Spleen (tissue), 11 donors: ENCODE measurements at regions not wholly inside any gene's neighbourhood (a gene's known extent, or its start where the extent isn't known, plus 50 kb on each side); places are given as distances from the start of the nearest gene placed in this dataset.
"Not testable (repeated sequence)": the region's sequence is repeated elsewhere in the genome, so short reads cannot be mapped to it uniquely, and the experiment has no call there.

ENCODE experiments used
- DNase-seq: peaks from one replicate; pipeline ENCODE4 v3.0.0-alpha.2; 2020
- H3K27ac ChIP-seq, 8 donors: fragments of 200-600 bp; sonication (generic) in 7 of 8; 1 replicate in 4 of 8; 2 replicates in 4 of 8; pipeline versions ENCODE4 v1.5.0 to v1.8.0; 2016 to 2021; ENCODE audit warnings: inconsistent platforms in 4 of 8, mild to moderate bottlenecking in 4 of 8, moderate library complexity in 1 of 8
- H3K27me3 ChIP-seq, 7 donors: fragments of 200-600 bp; sonication (generic) in 6 of 7; replicated peaks in 1 of 7; 1 replicate in 4 of 7; 2 replicates in 3 of 7; pipeline versions ENCODE4 v1.5.0 to v1.8.0; 2016 to 2021; ENCODE audit warnings: inconsistent platforms in 3 of 7, mild to moderate bottlenecking in 1 of 7
- H3K36me3 ChIP-seq, 6 donors: fragments of 200-600 bp; sonication (generic) in 5 of 6; 1 replicate in 4 of 6; 2 replicates in 2 of 6; pipeline versions ENCODE4 v1.5.0 to v1.8.0; 2016 to 2021; ENCODE audit warnings: inconsistent platforms in 2 of 6
- H3K4me1 ChIP-seq, 6 donors: fragments of 200-600 bp; sonication (generic) in 5 of 6; 1 replicate in 3 of 6; 2 replicates in 3 of 6; pipeline versions ENCODE4 v1.5.0 to v1.8.0; 2016 to 2021; ENCODE audit warnings: inconsistent platforms in 3 of 6
- H3K4me3 ChIP-seq, 8 donors: fragments of 200-600 bp; sonication (generic) in 7 of 8; 1 replicate in 4 of 8; 2 replicates in 4 of 8; pipeline versions ENCODE4 v1.5.0 to v1.8.0; 2016 to 2021; ENCODE audit warnings: inconsistent platforms in 4 of 8, mild to moderate bottlenecking in 4 of 8, moderate library complexity in 2 of 8
- H3K9me3 ChIP-seq, 8 donors: fragments of 200-600 bp; sonication (generic) in 7 of 8; 1 replicate in 4 of 8; 2 replicates in 4 of 8; pipeline versions ENCODE4 v1.5.0 to v1.8.0; 2016 to 2021; ENCODE audit warnings: inconsistent platforms in 4 of 8
- CTCF ChIP-seq, 11 experiments: fragments of 200-600 bp in 7 of 11; fragments of 450-650 bp in 4 of 11; sonication (generic) in 4 of 11; IDR thresholded peaks in 8 of 11; conservative IDR thresholded peaks in 3 of 11; 1 replicate in 7 of 11; 2 replicates in 4 of 11; pipeline versions ENCODE4 v1.4.0 to v1.8.0; 2016 to 2021; ENCODE audit warnings: antibody characterized with exemption in 11 of 11, inconsistent platforms in 4 of 11, mild to moderate bottlenecking in 1 of 11
- POLR2A ChIP-seq, 3 donors: fragments of 450-650 bp; IDR thresholded peaks; one replicate each; pipeline ENCODE4 v1.5.1; 2017; ENCODE audit warnings: antibody characterized with exemption in 3 of 3, mild to moderate bottlenecking in 1 of 3
- POLR2AphosphoS5 ChIP-seq, 3 donors: sonication (generic); formaldehyde crosslinking; IDR thresholded peaks; one replicate each; pipeline ENCODE4 v1.5.1; 2017; ENCODE audit warnings: antibody characterized with exemption in 3 of 3
- WGBS, 5 donors: extraction: QIAGEN DNeasy Blood & Tissue Kit in 3 of 5; methylation state at CpG; one replicate each; pipeline versions ENCODE4 v1.1.5 to v1.1.7; 2013 to 2018; 5-methylcytosine and 5-hydroxymethylcytosine counted together
- intact Hi-C: fragments of 100-400 bp; cut with DNase I; formaldehyde crosslinking; loops from one replicate; pipeline ENCODE4 v1.15.0; 2023; ENCODE audit warnings: low total_unique reads
- donor health status: healthy with polysubstance abuse.
- donor health status: DM: no; HTN: no; CAD: no; lungs with moderate emphysema.
- donor health status: DM: no; HTN: no; CAD: no.
- donor health status: Bipolar disorder and iron deficiency.
- donor health status: healthy.
- donor health status: DM: no; HTN: no; CAD: no.
- donor health status: DM: yes; HTN: yes; CAD: no.

GRCh38 chr10:28909875-28910274, 232.6 kb downstream of the BAMBI start:
- Histone ChIP-seq H3K27ac (no peak overlapping the region), H3K9me3 (no peaks in the 10 kb centered on the region), H3K27me3 (no peaks in the 10 kb centered on the region), H3K36me3 (no peaks in the 10 kb centered on the region), H3K4me3 (no peak overlapping the region), H3K4me1 (no peaks in the 10 kb centered on the region)
- intact Hi-C loops = no loop called here
- TF ChIP-seq POLR2A (IDR thresholded peaks at IDR 0.05) = no peak
- TF ChIP-seq CTCF (IDR thresholded peaks at IDR 0.05 in 8 of 11, conservative IDR thresholded peaks at IDR 0.05 in 3 of 11) = no peak
- TF ChIP-seq POLR2AphosphoS5 (IDR thresholded peaks at IDR 0.05) = no peak
- WGBS, 5 donors = 73 to 93% (median 92%) methylated on average over 5 of the region's 5 CpGs
- no peak for DNase-seq

DNA sequence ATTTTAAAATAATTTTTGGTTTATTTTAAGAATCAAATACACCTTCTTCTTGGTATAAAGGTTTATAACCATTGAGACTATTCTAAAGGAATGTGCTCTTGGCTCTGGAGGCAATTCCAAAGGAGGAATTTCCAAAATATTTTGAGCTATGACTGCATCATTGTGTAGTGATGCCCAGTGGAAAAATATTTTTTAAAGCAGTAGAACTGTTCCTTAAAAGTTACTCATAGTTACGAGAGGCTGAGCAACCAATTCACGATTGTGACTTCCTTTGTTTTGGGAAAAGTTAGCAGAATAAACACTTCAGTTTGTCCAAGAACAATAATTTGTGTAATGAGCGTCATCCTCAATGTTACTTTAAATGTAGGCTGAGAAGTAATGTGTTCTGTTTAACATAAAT, 233.6 kb downstream of the BAMBI start:
- no peaks in the 10 kb centered on the region for H3K36me3 ChIP-seq
- DNase-seq = no peak
- no peak overlapping the region for H3K27ac ChIP-seq
- TF ChIP-seq POLR2A (IDR thresholded peaks at IDR 0.05) = no peak
- TF ChIP-seq CTCF (IDR thresholded peaks at IDR 0.05 in 8 of 11, conservative IDR thresholded peaks at IDR 0.05 in 3 of 11) = no peak
- TF ChIP-seq POLR2AphosphoS5 (IDR thresholded peaks at IDR 0.05) = no peak
- no peaks in the 10 kb centered on the region for H3K9me3 ChIP-seq
- no peaks in the 10 kb centered on the region for H3K27me3 ChIP-seq
- no peaks in the 10 kb centered on the region for H3K4me1 ChIP-seq
- WGBS, 5 donors = 69 to 85% (median 75%) methylated on average over 3 of the region's 3 CpGs
- H3K4me3 ChIP-seq = no peak overlapping the region
- intact Hi-C loops = no loop called here

- 83 to 94% (median 86%) methylated on average over 8 of the region's 8 CpGs for WGBS, 5 donors
- DNase-seq, H3K27ac ChIP-seq, H3K4me1 ChIP-seq, H3K4me3 ChIP-seq, H3K36me3 ChIP-seq, H3K27me3 ChIP-seq, H3K9me3 ChIP-seq, intact Hi-C loops: not testable (repeated sequence)
These were observed 234.2 kb downstream of the BAMBI start for GRCh38 chr10:28911511-28911910.

DNA sequence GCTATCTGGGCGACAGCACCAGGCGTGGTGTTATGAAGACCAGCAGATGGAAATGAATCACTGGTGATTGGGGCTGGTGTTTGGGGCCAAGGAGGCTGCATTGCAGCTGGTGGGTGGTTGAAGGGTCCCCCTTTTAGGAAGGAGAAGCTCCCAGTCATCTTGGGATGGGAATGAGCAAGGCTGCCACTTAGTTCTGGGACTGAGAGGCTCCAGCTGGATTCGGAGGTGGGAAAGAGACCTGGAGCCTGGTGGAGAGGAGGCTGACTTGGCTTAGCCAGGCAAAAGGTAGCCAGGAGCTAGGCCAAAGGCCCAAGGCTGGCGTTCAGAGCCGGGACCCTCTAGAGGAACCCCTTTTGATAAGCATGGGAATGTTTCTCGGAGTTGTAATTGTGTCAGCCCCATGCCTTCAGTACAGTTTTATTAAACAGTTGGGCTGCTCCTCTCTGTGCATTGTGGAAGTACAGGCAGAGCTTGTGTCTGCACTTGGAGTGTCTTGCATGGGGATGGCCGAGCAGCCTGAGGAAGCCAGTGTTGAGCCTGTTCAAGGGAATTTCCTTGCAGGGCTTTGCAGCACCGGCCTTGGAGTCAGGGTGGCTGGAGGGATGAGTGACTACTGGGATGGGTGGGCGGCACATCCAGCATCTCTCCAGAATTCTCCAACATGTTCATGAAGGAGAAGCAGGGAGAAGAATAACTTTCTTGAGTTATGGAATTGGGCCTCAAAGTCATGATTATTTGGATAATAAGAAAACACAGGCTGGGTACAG, 234.9 kb downstream of the BAMBI start:
- Histone ChIP-seq H3K4me3 (no peak overlapping the region), H3K27me3 (no peaks in the 10 kb centered on the region), H3K27ac (no peak overlapping the region), H3K9me3 (no peaks in the 10 kb centered on the region), H3K36me3 (no peaks in the 10 kb centered on the region), H3K4me1 (no peaks in the 10 kb centered on the region)
- intact Hi-C loops = no loop called here
- WGBS, 5 donors = 79 to 92% (median 91%) methylated on average over 9 of the region's 9 CpGs
- no peak for TF ChIP-seq POLR2AphosphoS5 (IDR thresholded peaks at IDR 0.05)
- no peak for TF ChIP-seq POLR2A (IDR thresholded peaks at IDR 0.05)
- TF ChIP-seq CTCF (IDR thresholded peaks at IDR 0.05 in 8 of 11, conservative IDR thresholded peaks at IDR 0.05 in 3 of 11) = no peak
- no peak for DNase-seq
